DOHH2 (cell line): ENCODE measurements at regions not wholly inside any gene's neighbourhood (a gene's known extent, or its start where the extent isn't known, plus 50 kb on each side); places are given as distances from the start of the nearest gene placed in this dataset.

ENCODE experiments used
- CTCF ChIP-seq: fragments of 200-600 bp; sonication (generic); IDR thresholded peaks from one replicate; pipeline ENCODE4 v1.5.1; 2014; ENCODE audit warnings: antibody characterized with exemption, mild to moderate bottlenecking, low read depth, low read length; ENCODE audit not compliant: poor library complexity, severe bottlenecking
- EZH2phosphoT487 ChIP-seq: fragments of 200-600 bp; sonication (generic); IDR thresholded peaks from 2 replicates; pipeline ENCODE4 v1.6.1; 2017; ENCODE audit warnings: borderline replicate concordance, mild to moderate bottlenecking, antibody characterized with exemption, low read length, moderate library complexity, mixed read lengths

- TF ChIP-seq CTCF (no peak), EZH2phosphoT487 (no peak)
Observed at GRCh38 chr4:24260133-24260715, 324.1 kb downstream of the DHX15 start.
